Loucy (cell line): ENCODE measurements at regions not wholly inside any gene's neighbourhood (a gene's known extent, or its start where the extent isn't known, plus 50 kb on each side); places are given as distances from the start of the nearest gene placed in this dataset.
A peak's percentile ranks its signal among the peaks of the same experiment; 100 is the strongest.

Source experiments
- H2AFZ ChIP-seq: fragments of 200-600 bp; sonication (generic); 2 replicates; pipeline ENCODE4 v1.6.0; 2016; ENCODE audit warnings: antibody characterized with exemption, mild to moderate bottlenecking, low read length, moderate library complexity
- H3F3A ChIP-seq: fragments of 200-600 bp; 2 replicates; pipeline ENCODE4 v1.6.0; 2016; ENCODE audit warnings: antibody characterized with exemption, low read depth, mild to moderate bottlenecking
- H3K27me3 ChIP-seq: fragments of 200-600 bp; sonication (generic); 2 replicates; pipeline ENCODE4 v1.6.1; 2014; ENCODE audit warnings: low read length, mild to moderate bottlenecking; ENCODE audit not compliant: insufficient read depth, poor library complexity, severe bottlenecking
- H3K36me3 ChIP-seq: fragments of 200-600 bp; sonication (generic); 2 replicates; pipeline ENCODE4 v1.6.1; 2016; ENCODE audit warnings: low read length; ENCODE audit not compliant: insufficient read depth
- H3K4me1 ChIP-seq: fragments of 200-600 bp; sonication (generic); 2 replicates; pipeline ENCODE4 v1.5.1; 2014; ENCODE audit warnings: low read length, mild to moderate bottlenecking; ENCODE audit not compliant: insufficient read depth, poor library complexity, severe bottlenecking
- H3K4me2 ChIP-seq: fragments of 200-600 bp; sonication (generic); 2 replicates; pipeline ENCODE4 v1.6.0; 2014; ENCODE audit warnings: antibody characterized with exemption, low read length, low read depth, mild to moderate bottlenecking; ENCODE audit not compliant: poor library complexity, severe bottlenecking
- H3K4me3 ChIP-seq: fragments of 200-600 bp; sonication (generic); 2 replicates; pipeline ENCODE4 v1.5.1; 2014; ENCODE audit warnings: low read length, mild to moderate bottlenecking, mixed read lengths; ENCODE audit not compliant: poor library complexity, severe bottlenecking
- H3K79me2 ChIP-seq: fragments of 200-600 bp; sonication (generic); 2 replicates; pipeline ENCODE4 v1.6.1; 2014; ENCODE audit warnings: low read length; ENCODE audit not compliant: insufficient read depth
- H3K9ac ChIP-seq: fragments of 200-600 bp; sonication (generic); 2 replicates; pipeline ENCODE4 v1.6.0; 2014; ENCODE audit warnings: mild to moderate bottlenecking, low read depth, low read length, moderate library complexity; ENCODE audit not compliant: poor library complexity, severe bottlenecking
- H3K9me2 ChIP-seq: fragments of 200-600 bp; sonication (generic); replicated peaks from 2 replicates; pipeline ENCODE4 v1.6.1; 2016; ENCODE audit warnings: low read depth, low read length, mixed read lengths
- H3K9me3 ChIP-seq: fragments of 200-600 bp; sonication (generic); 2 replicates; pipeline ENCODE4 v1.6.1; 2014; ENCODE audit warnings: mild to moderate bottlenecking, antibody characterized with exemption, low read length, low read depth; ENCODE audit not compliant: insufficient read depth
- H4K20me1 ChIP-seq: fragments of 200-600 bp; sonication (generic); 2 replicates; pipeline ENCODE4 v1.6.0; 2014; ENCODE audit warnings: antibody characterized with exemption, low read length, mild to moderate bottlenecking; ENCODE audit not compliant: insufficient read depth, poor library complexity, severe bottlenecking
- CTCF ChIP-seq: fragments of 200-600 bp; sonication (generic); conservative IDR thresholded peaks from 2 replicates; pipeline ENCODE4 v1.5.1; 2014; ENCODE audit warnings: mild to moderate bottlenecking, antibody characterized with exemption, low read length
- EZH2phosphoT487 ChIP-seq: fragments of 200-600 bp; IDR thresholded peaks from 2 replicates; pipeline ENCODE4 v1.6.1; 2018; ENCODE audit warnings: antibody characterized with exemption, mild to moderate bottlenecking, moderate library complexity, borderline replicate concordance

GRCh38 chr15:58267051-58267450 lies 128.9 kb downstream of the AQP9 start:
- H4K20me1 ChIP-seq = no peaks in the 10 kb centered on the region
- peaks cover 22% of the 10 kb centered on the region for H3K4me1 ChIP-seq
- H3K36me3 ChIP-seq = no peaks in the 10 kb centered on the region
- no peaks in the 10 kb centered on the region for H3K79me2 ChIP-seq
- no peaks in the 10 kb centered on the region for H3K9me3 ChIP-seq
- H2AFZ ChIP-seq = no peak overlapping the region
- H3F3A ChIP-seq = no peaks in the 10 kb centered on the region
- no peak overlapping the region for H3K4me3 ChIP-seq
- H3K27me3 ChIP-seq = no peaks in the 10 kb centered on the region
- H3K9me2 ChIP-seq = no peaks in the 10 kb centered on the region
- H3K9ac ChIP-seq = no peak overlapping the region
- no peak overlapping the region for H3K4me2 ChIP-seq
- no peak for TF ChIP-seq EZH2phosphoT487
- no peak for TF ChIP-seq CTCF

- Histone ChIP-seq H3K4me2 (no peak overlapping the region), H3K9me2 (no peaks in the 10 kb centered on the region), H2AFZ (no peak overlapping the region), H4K20me1 (no peaks in the 10 kb centered on the region), H3K9me3 (no peaks in the 10 kb centered on the region), H3K27me3 (no peaks in the 10 kb centered on the region), H3F3A (no peaks in the 10 kb centered on the region), H3K9ac (no peak overlapping the region), H3K79me2 (no peaks in the 10 kb centered on the region), H3K4me1 (peaks cover 14% of the 10 kb centered on the region), H3K36me3 (no peaks in the 10 kb centered on the region), H3K4me3 (no peak overlapping the region)
- no peak for TF ChIP-seq EZH2phosphoT487
- TF ChIP-seq CTCF = no peak
Observed at GRCh38 chr15:58268746-58269267, 130.6 kb downstream of the AQP9 start.

- H3K9me2 ChIP-seq = no peaks in the 10 kb centered on the region
- no peaks in the 10 kb centered on the region for H3K9me3 ChIP-seq
- H3K9ac ChIP-seq = no peak overlapping the region
- H3K36me3 ChIP-seq = no peaks in the 10 kb centered on the region
- H3K79me2 ChIP-seq = no peaks in the 10 kb centered on the region
- H3K4me1 ChIP-seq = peaks cover 6% of the 10 kb centered on the region
- TF ChIP-seq CTCF (peak; percentile 91), EZH2phosphoT487 (no peak)
- H3K4me3 ChIP-seq = no peak overlapping the region
- H3K4me2 ChIP-seq = peak overlapping the region; percentile 47
- peak overlapping the region; percentile 84 for H2AFZ ChIP-seq
- no peaks in the 10 kb centered on the region for H3F3A ChIP-seq
- H3K27me3 ChIP-seq = no peaks in the 10 kb centered on the region
- no peaks in the 10 kb centered on the region for H4K20me1 ChIP-seq
Observed at GRCh38 chr15:58269455-58270414, 131.6 kb downstream of the AQP9 start.
